ENCODE measurements at regions not wholly inside any gene's neighbourhood (a gene's known extent, or its start where the extent isn't known, plus 50 kb on each side); places are given as distances from the start of the nearest gene placed in this dataset.

GRCh38 chr7:118525020-118525419 lies 300.5 kb downstream of the ANKRD7 start:
- Histone ChIP-seq H3K4me3 (ENCODE audit: low read length) (no peak overlapping the region), H3K9me2 (ENCODE audit: insufficient read depth, low read length) (no peaks in the 10 kb centered on the region), H3K4me2 (ENCODE audit: low read length) (no peak overlapping the region), H3K9me3 (ENCODE audit: low read length) (no peaks in the 10 kb centered on the region), H2AFZ (ENCODE audit: low read depth, low read length) (no peak overlapping the region), H4K20me1 (ENCODE audit: insufficient read depth) (no peaks in the 10 kb centered on the region), H3K27me3 (ENCODE audit: insufficient read depth, low read depth, low read length) (no peaks in the 10 kb centered on the region), H3K79me2 (replicated peaks; ENCODE audit: insufficient read depth, low read length) (no peaks in the 10 kb centered on the region), H3K36me3 (ENCODE audit: insufficient read depth, low read length) (no peaks in the 10 kb centered on the region), H3K27ac (ENCODE audit: low read length) (no peak overlapping the region), H3K9ac (ENCODE audit: low read length) (no peak overlapping the region), H3F3A (ENCODE audit: insufficient read depth, low read length, poor library complexity, severe bottlenecking) (no peaks in the 10 kb centered on the region)
- peak; percentile 76 for TF ChIP-seq EP300 (conservative IDR thresholded peaks at IDR 0.05; ENCODE audit: poor library complexity, severe bottlenecking)
- TF ChIP-seq TAF1 (IDR thresholded peaks at IDR 0.05; ENCODE audit: low read depth), result no peak
- peak; percentile 88 for TF ChIP-seq POLR2AphosphoS5 (IDR thresholded peaks at IDR 0.05)
- no peak for TF ChIP-seq CTCF (IDR thresholded peaks at IDR 0.05; ENCODE audit: poor library complexity, severe bottlenecking)
- no peak for TF ChIP-seq SMC3 (conservative IDR thresholded peaks at IDR 0.05; ENCODE audit: poor library complexity)
- no peak for TF ChIP-seq REST (IDR thresholded peaks at IDR 0.05; ENCODE audit: borderline replicate concordance)
- TF ChIP-seq RAD21 (conservative IDR thresholded peaks at IDR 0.05), result no peak

GRCh38 chr7:118531566-118531965 lies 307.1 kb downstream of the ANKRD7 start:
- no peaks in the 10 kb centered on the region for H3K27me3 ChIP-seq (ENCODE audit: insufficient read depth, low read depth, low read length)
- H3K36me3 ChIP-seq (ENCODE audit: insufficient read depth, low read length), result no peaks in the 10 kb centered on the region
- H2AFZ ChIP-seq (ENCODE audit: low read depth, low read length), result no peak overlapping the region
- no peak overlapping the region for H3K27ac ChIP-seq (ENCODE audit: low read length)
- H3F3A ChIP-seq (ENCODE audit: insufficient read depth, low read length, poor library complexity, severe bottlenecking), result no peaks in the 10 kb centered on the region
- H4K20me1 ChIP-seq (ENCODE audit: insufficient read depth), result no peaks in the 10 kb centered on the region
- no peaks in the 10 kb centered on the region for H3K9me2 ChIP-seq (ENCODE audit: insufficient read depth, low read length)
- H3K9ac ChIP-seq (ENCODE audit: low read length), result no peak overlapping the region
- no peak overlapping the region for H3K4me2 ChIP-seq (ENCODE audit: low read length)
- H3K4me3 ChIP-seq (ENCODE audit: low read length), result no peak overlapping the region
- H3K79me2 ChIP-seq (replicated peaks; ENCODE audit: insufficient read depth, low read length), result no peaks in the 10 kb centered on the region
- no peaks in the 10 kb centered on the region for H3K9me3 ChIP-seq (ENCODE audit: low read length)
- no peak for TF ChIP-seq EP300 (conservative IDR thresholded peaks at IDR 0.05; ENCODE audit: poor library complexity, severe bottlenecking)
- no peak for TF ChIP-seq CTCF (IDR thresholded peaks at IDR 0.05; ENCODE audit: poor library complexity, severe bottlenecking)
- TF ChIP-seq SMC3 (conservative IDR thresholded peaks at IDR 0.05; ENCODE audit: poor library complexity), result no peak
- no peak for TF ChIP-seq RAD21 (conservative IDR thresholded peaks at IDR 0.05)
- peak; percentile 42 for TF ChIP-seq POLR2AphosphoS5 (IDR thresholded peaks at IDR 0.05)
- TF ChIP-seq EZH2 (IDR thresholded peaks at IDR 0.05; ENCODE audit: borderline replicate concordance, insufficient read depth, low read length, poor library complexity, severe bottlenecking), result no peak
- TF ChIP-seq MXI1 (conservative IDR thresholded peaks at IDR 0.05; ENCODE audit: poor library complexity, severe bottlenecking), result no peak

Data from neural cell (in vitro differentiated cells).